IMR-90 (cell line): ENCODE measurements at regions not wholly inside any gene's neighbourhood (a gene's known extent, or its start where the extent isn't known, plus 50 kb on each side); places are given as distances from the start of the nearest gene placed in this dataset.

Experiments used
- ATAC-seq: fragments of 200-7000 bp; cut with Tn5 transposase; 2 replicates; pipeline ENCODE4 v1.9.1; 2020; ENCODE audit warnings: low read depth, mild to moderate bottlenecking, moderate library complexity
- BruUV-seq: library from RNA; stranded (reverse); fragments of 400-500 nt; replicated peaks from 2 replicates; lab custom pipeline; 2021; lab: Mats Ljungman, UMichigan
- CTCF ChIA-PET: fragments of 300-600 bp; formaldehyde crosslinking; extraction: SDS; loops from one replicate; lab custom pipeline; 2021; ENCODE audit warnings: antibody characterized with exemption; lab: Yijun Ruan, JAX
- POLR2A ChIA-PET: fragments of 300-600 bp; sonication (Branson Sonifier 250); formaldehyde crosslinking; loops from one replicate; lab custom pipeline; 2022; ENCODE audit warnings: antibody characterized with exemption; ENCODE audit not compliant: unreplicated experiment; lab: Charles Lee
- DNase-seq: peaks from one replicate; pipeline ENCODE4 v3.0.0; 2013
- H2AFZ ChIP-seq: replicated peaks from 2 replicates; pipeline ENCODE3; 2013; ENCODE audit warnings: low read length, mild to moderate bottlenecking; ENCODE audit not compliant: poor library complexity
- H2AK5ac ChIP-seq: 2 replicates; pipeline ENCODE4 v1.6.1; 2013; ENCODE audit warnings: low read depth, low read length, inconsistent platforms
- H2AK9ac ChIP-seq: replicated peaks from 2 replicates; pipeline ENCODE3; 2013; ENCODE audit warnings: mild to moderate bottlenecking, low read depth, low read length, moderate library complexity; ENCODE audit not compliant: poor library complexity
- H2BK120ac ChIP-seq: 2 replicates; pipeline ENCODE4 v1.6.1; 2013; ENCODE audit warnings: low read depth, low read length, inconsistent platforms
- H2BK15ac ChIP-seq: 3 replicates; pipeline ENCODE4 v1.6.1; 2013; ENCODE audit warnings: low read depth, low read length, inconsistent platforms
- H2BK20ac ChIP-seq: 2 replicates; pipeline ENCODE4 v1.6.1; 2013; ENCODE audit warnings: low read depth, mild to moderate bottlenecking, inconsistent platforms, low read length, moderate library complexity
- H2BK5ac ChIP-seq: 2 replicates; pipeline ENCODE4 v1.6.1; 2013; ENCODE audit warnings: mild to moderate bottlenecking, low read depth, low read length, inconsistent platforms; ENCODE audit not compliant: poor library complexity, severe bottlenecking
- H3K14ac ChIP-seq: replicated peaks from 2 replicates; pipeline ENCODE4 v1.6.1; 2013; ENCODE audit warnings: low read depth, low read length, inconsistent platforms
- H3K18ac ChIP-seq: 2 replicates; pipeline ENCODE4 v1.6.1; 2013; ENCODE audit warnings: low read depth, low read length, control low read depth
- H3K23ac ChIP-seq: 2 replicates; pipeline ENCODE4 v1.6.1; 2013; ENCODE audit warnings: low read depth, low read length, inconsistent platforms
- H3K27ac ChIP-seq: 2 replicates; pipeline ENCODE4 v1.5.1; 2013; ENCODE audit warnings: mild to moderate bottlenecking, control low read depth, low read length; ENCODE audit not compliant: insufficient read depth
- H3K27me3 ChIP-seq: 2 replicates; pipeline ENCODE4 v1.6.1; 2013; ENCODE audit warnings: low read length; ENCODE audit not compliant: control insufficient read depth, insufficient read depth
- H3K36me3 ChIP-seq: 2 replicates; pipeline ENCODE4 v1.6.1; 2013; ENCODE audit warnings: low read length, mixed read lengths; ENCODE audit not compliant: control insufficient read depth, insufficient read depth
- H3K4ac ChIP-seq: 2 replicates; pipeline ENCODE4 v1.6.1; 2013; ENCODE audit warnings: low read depth, low read length, inconsistent platforms
- H3K4me1 ChIP-seq: 2 replicates; pipeline ENCODE4 v1.6.1; 2013; ENCODE audit warnings: low read length, mixed read lengths; ENCODE audit not compliant: control insufficient read depth, insufficient read depth
- H3K4me2 ChIP-seq: 2 replicates; pipeline ENCODE4 v1.6.1; 2013; ENCODE audit warnings: low read depth, mild to moderate bottlenecking, control low read depth, low read length, moderate library complexity
- H3K4me3 ChIP-seq: 2 replicates; pipeline ENCODE4 v1.5.1; 2013; ENCODE audit warnings: low read depth, mild to moderate bottlenecking, control low read depth, low read length, moderate library complexity; ENCODE audit not compliant: insufficient read depth
- H3K56ac ChIP-seq: 2 replicates; pipeline ENCODE4 v1.6.1; 2013; ENCODE audit warnings: low read length, inconsistent platforms; ENCODE audit not compliant: insufficient read depth; ENCODE audit errors: extremely low read depth
- H3K79me1 ChIP-seq, 2 experiments: 2 replicates each; pipeline ENCODE4 v1.6.1; 2013; ENCODE audit warnings: low read length in 2 of 2, inconsistent platforms in 1 of 2, low read depth in 1 of 2
- H3K9ac ChIP-seq: 2 replicates; pipeline ENCODE4 v1.6.1; 2013; ENCODE audit warnings: low read depth, low read length, control low read depth
- H3K9me1 ChIP-seq: 2 replicates; pipeline ENCODE4 v1.6.1; 2013; ENCODE audit warnings: low read length, inconsistent platforms; ENCODE audit not compliant: insufficient read depth
- H3K9me3 ChIP-seq: 2 replicates; pipeline ENCODE4 v1.6.1; 2013; ENCODE audit warnings: low read length; ENCODE audit not compliant: control insufficient read depth, insufficient read depth
- H4K20me1 ChIP-seq: 2 replicates; pipeline ENCODE4 v1.6.1; 2013; ENCODE audit warnings: low read length, inconsistent platforms; ENCODE audit not compliant: insufficient read depth
- H4K5ac ChIP-seq: 2 replicates; pipeline ENCODE4 v1.6.1; 2013; ENCODE audit warnings: mild to moderate bottlenecking, low read depth, low read length, control low read depth
- H4K8ac ChIP-seq, 2 experiments: 2 replicates each; pipeline ENCODE4 v1.6.1; 2013; ENCODE audit warnings: low read depth in 2 of 2, low read length in 2 of 2, control low read depth in 1 of 2, inconsistent platforms in 1 of 2
- H4K91ac ChIP-seq: 2 replicates; pipeline ENCODE4 v1.6.1; 2013; ENCODE audit warnings: low read depth, low read length, inconsistent platforms; ENCODE audit not compliant: insufficient read depth
- CHD1 ChIP-seq: IDR thresholded peaks from 2 replicates; pipeline ENCODE4 v1.6.1; 2012; ENCODE audit warnings: low read depth, low read length, improper control_type of control experiment
- FOS ChIP-seq: fragments of 150-350 bp; IDR thresholded peaks from 2 replicates; pipeline ENCODE4 v1.6.1; 2016; ENCODE audit warnings: low read depth, low read length
- POLR2A ChIP-seq: IDR thresholded peaks from 2 replicates; pipeline ENCODE4 v1.6.1; 2012; ENCODE audit warnings: mild to moderate bottlenecking, low read depth, low read length
- RFX5 ChIP-seq: IDR thresholded peaks from 2 replicates; pipeline ENCODE4 v1.8.0; 2012; ENCODE audit warnings: low read depth, mild to moderate bottlenecking, low read length, moderate library complexity
- WGBS, 2 experiments: methylation state at CpG; one replicate each; pipeline versions ENCODE4 v1.1.5 to v1.1.7; 2013; ENCODE audit warnings: missing lambda C conversion rate in 2 of 2; ENCODE audit not compliant: insufficient read length in 1 of 2; ENCODE audit errors: extremely low coverage in 2 of 2; 5-methylcytosine and 5-hydroxymethylcytosine counted together
- dilution Hi-C: fragments of 300-500 bp; cut with HindIII; formaldehyde crosslinking; loops from one replicate; pipeline ENCODE4 v1.14.3; 2018; ENCODE audit warnings: low sequenced_read_pairs; ENCODE audit not compliant: unreplicated experiment
- in situ Hi-C: fragments of 300-500 bp; cut with MboI; formaldehyde crosslinking; loops from 3 replicates; pipeline ENCODE4 v1.14.3; 2019; ENCODE audit warnings: low sequenced_read_pairs, inconsistent platforms, mixed read lengths
- intact Hi-C: fragments of 100-400 bp; cut with micrococcal nuclease; formaldehyde crosslinking; loops from 2 replicates; pipeline ENCODE4 v1.10.0; 2022

GRCh38 chr4:157678478-157678877 is 457.9 kb downstream of the GRIA2 start:
- TF ChIP-seq RFX5 (no peak), CHD1 (no peak), POLR2A (no peak), FOS (no peak)
- Histone ChIP-seq H2BK5ac (no peak overlapping the region), H3K23ac (no peak overlapping the region), H4K20me1 (no peaks in the 10 kb centered on the region), H3K4me3 (no peak overlapping the region), H2BK15ac (no peak overlapping the region), H3K4me2 (no peak overlapping the region), H3K4me1 (no peaks in the 10 kb centered on the region), H4K5ac (no peak overlapping the region), H3K9me3 (no peaks in the 10 kb centered on the region; the same call in 1 of the 2 replicates), H3K27me3 (no peaks in the 10 kb centered on the region), H2BK120ac (no peak overlapping the region), H2AK5ac (no peak overlapping the region), H2BK20ac (no peak overlapping the region), H3K9ac (no peak overlapping the region), H3K18ac (no peak overlapping the region), H3K36me3 (no peaks in the 10 kb centered on the region), H3K9me1 (no peaks in the 10 kb centered on the region), H2AK9ac (no peak overlapping the region), H3K14ac (no peak overlapping the region), H3K79me1 (no peaks in the 10 kb centered on the region), H3K56ac (no peak overlapping the region), H4K8ac (no peak overlapping the region), H2AFZ (no peak overlapping the region), H4K91ac (no peak overlapping the region), H3K27ac (no peak overlapping the region), H3K4ac (no peak overlapping the region)
- ATAC-seq (no peak), DNase-seq (no peak)
- POLR2A ChIA-PET: no interaction called here
- in situ Hi-C loops: no loop called here
- intact Hi-C loops: no loop called here
- CTCF ChIA-PET: no interaction called here
- dilution Hi-C loops: no loop called here
- WGBS, 2 experiments: 50% methylated on average over 2 of the region's 3 CpGs; no CpG with 5 or more reads in 1 of the 2 experiments
- BruUV-seq: no TSS peak
